ENCODE measurements at regions not wholly inside any gene's neighbourhood (a gene's known extent, or its start where the extent isn't known, plus 50 kb on each side); places are given as distances from the start of the nearest gene placed in this dataset.

DNA sequence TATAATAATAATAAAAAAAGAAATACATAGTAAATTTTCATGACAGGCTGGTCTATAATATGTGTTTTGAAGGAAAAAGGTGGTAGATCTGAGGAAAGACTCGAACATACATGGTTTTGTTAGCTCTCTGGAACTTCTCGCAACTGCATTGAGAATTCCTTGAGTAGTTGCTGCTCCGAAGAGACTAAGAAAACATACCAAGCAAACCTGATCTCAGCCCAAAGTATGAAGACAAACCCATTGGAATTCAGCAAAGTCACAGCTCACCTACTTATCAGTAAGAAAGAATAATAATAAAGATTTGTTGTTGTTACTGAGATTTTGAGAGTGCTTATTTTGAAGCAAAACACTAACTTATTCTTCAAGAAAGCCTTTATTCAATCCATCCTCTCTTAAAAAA is 1107.1 kb upstream of the EYS start:
- DNase-seq (ENCODE audit: low spot score) (no peak), ATAC-seq (ENCODE audit: insufficient number of reproducible peaks, low FRiP score, low read depth) (no peak)
- Histone ChIP-seq H3K27ac (no peak overlapping the region), H3K27me3 (replicated peaks; ENCODE audit: insufficient read depth) (no peaks in the 10 kb centered on the region), H3K4me1 (ENCODE audit: control insufficient read depth in 1 of 2, low read depth in 2 of 2) (no peaks in the 10 kb centered on the region), H3K36me3 (no peaks in the 10 kb centered on the region), H3K4me3 (no peak overlapping the region), H3K9me3 (no peaks in the 10 kb centered on the region)
- TF ChIP-seq, protein P1, sequence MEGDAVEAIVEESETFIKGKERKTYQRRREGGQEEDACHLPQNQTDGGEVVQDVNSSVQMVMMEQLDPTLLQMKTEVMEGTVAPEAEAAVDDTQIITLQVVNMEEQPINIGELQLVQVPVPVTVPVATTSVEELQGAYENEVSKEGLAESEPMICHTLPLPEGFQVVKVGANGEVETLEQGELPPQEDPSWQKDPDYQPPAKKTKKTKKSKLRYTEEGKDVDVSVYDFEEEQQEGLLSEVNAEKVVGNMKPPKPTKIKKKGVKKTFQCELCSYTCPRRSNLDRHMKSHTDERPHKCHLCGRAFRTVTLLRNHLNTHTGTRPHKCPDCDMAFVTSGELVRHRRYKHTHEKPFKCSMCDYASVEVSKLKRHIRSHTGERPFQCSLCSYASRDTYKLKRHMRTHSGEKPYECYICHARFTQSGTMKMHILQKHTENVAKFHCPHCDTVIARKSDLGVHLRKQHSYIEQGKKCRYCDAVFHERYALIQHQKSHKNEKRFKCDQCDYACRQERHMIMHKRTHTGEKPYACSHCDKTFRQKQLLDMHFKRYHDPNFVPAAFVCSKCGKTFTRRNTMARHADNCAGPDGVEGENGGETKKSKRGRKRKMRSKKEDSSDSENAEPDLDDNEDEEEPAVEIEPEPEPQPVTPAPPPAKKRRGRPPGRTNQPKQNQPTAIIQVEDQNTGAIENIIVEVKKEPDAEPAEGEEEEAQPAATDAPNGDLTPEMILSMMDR (IDR thresholded peaks at IDR 0.05), result no peak

DNA sequence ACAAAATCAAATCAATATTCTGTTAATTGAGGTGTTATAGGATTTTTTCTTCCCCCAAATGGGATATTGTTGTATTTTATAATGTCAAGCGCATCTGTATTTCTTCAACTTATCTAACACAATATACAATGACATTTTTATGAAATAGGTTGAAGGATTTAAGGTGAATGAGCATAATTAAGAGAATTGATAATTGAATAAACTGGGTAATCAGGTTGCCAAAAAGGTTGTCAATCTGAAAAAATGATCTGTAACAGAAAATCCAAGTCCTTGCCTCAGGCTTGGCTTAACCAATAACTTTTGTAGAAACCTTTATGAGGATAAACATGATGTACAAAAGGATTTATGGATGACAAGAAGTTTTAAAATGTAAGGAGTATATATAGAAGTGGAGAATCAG is 1101.7 kb upstream of the EYS start:
- ATAC-seq (ENCODE audit: insufficient number of reproducible peaks, low FRiP score, low read depth), result no peak
- Histone ChIP-seq H3K9me3 (no peaks in the 10 kb centered on the region), H3K27ac (no peak overlapping the region), H3K36me3 (no peaks in the 10 kb centered on the region), H3K4me1 (ENCODE audit: control insufficient read depth in 1 of 2, low read depth in 2 of 2) (no peaks in the 10 kb centered on the region), H3K27me3 (replicated peaks; ENCODE audit: insufficient read depth) (no peaks in the 10 kb centered on the region), H3K4me3 (no peak overlapping the region)
- TF ChIP-seq, protein P1 (IDR thresholded peaks at IDR 0.05), result no peak
- DNase-seq (ENCODE audit: low spot score), result no peak

DNA sequence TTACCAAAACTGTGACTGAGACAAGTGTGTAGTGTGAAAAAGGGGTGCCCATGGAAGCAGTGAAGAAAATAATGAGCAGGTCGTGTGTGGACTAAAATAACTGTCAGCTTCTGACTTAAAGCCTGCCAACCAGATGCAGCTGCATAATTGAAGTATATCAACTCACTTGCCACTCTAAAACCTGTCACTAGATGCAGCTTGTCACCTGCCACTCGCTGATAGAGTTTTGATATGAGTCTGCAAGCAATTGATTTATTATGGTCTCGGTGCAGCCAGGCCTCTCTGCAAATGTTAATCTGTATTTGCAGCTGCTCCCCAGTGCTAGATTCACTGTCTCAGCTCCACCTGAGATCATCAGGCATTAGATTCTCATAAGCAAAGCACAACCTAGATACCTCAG is 1090.0 kb upstream of the EYS start:
- no peak overlapping the region for H3K27ac ChIP-seq
- H3K4me1 ChIP-seq (ENCODE audit: control insufficient read depth in 1 of 2, low read depth in 2 of 2), result no peaks in the 10 kb centered on the region
- ATAC-seq (ENCODE audit: insufficient number of reproducible peaks, low FRiP score, low read depth) (no peak), DNase-seq (ENCODE audit: low spot score) (no peak)
- no peaks in the 10 kb centered on the region for H3K36me3 ChIP-seq
- TF ChIP-seq, protein P1 (IDR thresholded peaks at IDR 0.05), result no peak
- H3K27me3 ChIP-seq (replicated peaks; ENCODE audit: insufficient read depth), result no peaks in the 10 kb centered on the region
- no peaks in the 10 kb centered on the region for H3K9me3 ChIP-seq
- no peak overlapping the region for H3K4me3 ChIP-seq

DNA sequence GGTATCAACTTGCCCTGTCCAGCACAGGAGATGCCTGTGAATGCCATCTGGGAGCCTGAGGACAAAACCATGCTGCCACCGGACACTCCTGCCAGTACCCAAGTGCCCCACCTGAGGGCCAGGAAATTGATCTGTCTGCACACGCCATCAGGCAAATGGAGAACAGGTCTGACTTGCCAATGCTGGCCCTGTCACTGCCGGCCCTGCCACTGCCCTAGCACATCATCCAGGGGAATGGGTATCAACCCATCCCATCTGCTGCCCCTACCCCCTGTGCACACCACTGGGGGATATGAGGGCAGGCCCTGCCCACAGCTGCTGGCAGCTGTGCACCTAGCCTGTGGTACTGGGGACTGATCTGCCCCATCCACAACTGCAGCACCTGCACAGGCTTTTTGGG is 1081.6 kb upstream of the EYS start:
- TF ChIP-seq, protein P1 (IDR thresholded peaks at IDR 0.05), result no peak
- Histone ChIP-seq H3K36me3 (no peaks in the 10 kb centered on the region), H3K9me3 (no peaks in the 10 kb centered on the region), H3K4me1 (ENCODE audit: control insufficient read depth in 1 of 2, low read depth in 2 of 2) (no peaks in the 10 kb centered on the region), H3K4me3 (no peak overlapping the region), H3K27ac (no peak overlapping the region), H3K27me3 (replicated peaks; ENCODE audit: insufficient read depth) (no peaks in the 10 kb centered on the region)
- no peak for ATAC-seq (ENCODE audit: insufficient number of reproducible peaks, low FRiP score, low read depth)
- DNase-seq (ENCODE audit: low spot score), result no peak

DNA sequence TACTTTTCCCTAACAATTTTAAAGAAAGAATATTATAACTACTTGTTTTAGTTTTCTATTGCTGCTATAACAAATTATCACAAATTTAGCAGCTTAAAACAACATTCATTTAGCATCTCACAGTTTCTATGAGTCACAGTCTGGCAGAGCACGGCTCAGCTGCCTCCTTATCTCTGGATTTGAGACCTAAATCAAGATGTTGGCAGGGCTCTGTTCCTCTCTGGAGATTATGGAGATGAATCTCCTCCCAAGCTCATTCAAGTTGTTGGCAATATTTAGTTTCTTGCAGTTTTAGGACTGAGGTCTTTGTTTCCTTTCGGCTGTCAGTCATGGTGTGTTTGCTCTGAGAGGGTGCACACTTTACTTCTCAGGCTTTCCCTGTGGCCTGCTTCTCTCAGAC is 1065.8 kb upstream of the EYS start:
- H3K9me3 ChIP-seq, result no peaks in the 10 kb centered on the region
- no peaks in the 10 kb centered on the region for H3K36me3 ChIP-seq
- DNase-seq (ENCODE audit: low spot score) (no peak), ATAC-seq (ENCODE audit: insufficient number of reproducible peaks, low FRiP score, low read depth) (no peak)
- H3K4me3 ChIP-seq, result no peak overlapping the region
- TF ChIP-seq, protein P1 (IDR thresholded peaks at IDR 0.05), result no peak
- no peaks in the 10 kb centered on the region for H3K27me3 ChIP-seq (replicated peaks; ENCODE audit: insufficient read depth)
- H3K27ac ChIP-seq, result no peak overlapping the region
- H3K4me1 ChIP-seq (ENCODE audit: control insufficient read depth in 1 of 2, low read depth in 2 of 2), result peaks cover 0 to 6% of the 10 kb centered on the region in 2 donors

Measured in thoracic aorta (tissue), 2 donors.